Activated CD4-positive, alpha-beta T cell treated with anti-CD3 and anti-CD28 coated beads, Interleukin-2, amount 50 U/mL, for 16 hours (primary cell): ENCODE measurements at regions not wholly inside any gene's neighbourhood (a gene's known extent, or its start where the extent isn't known, plus 50 kb on each side); places are given as distances from the start of the nearest gene placed in this dataset.

Experiments used
- DNase-seq: peaks from one replicate; pipeline ENCODE4 v3.0.0-alpha.2; 2020

DNA sequence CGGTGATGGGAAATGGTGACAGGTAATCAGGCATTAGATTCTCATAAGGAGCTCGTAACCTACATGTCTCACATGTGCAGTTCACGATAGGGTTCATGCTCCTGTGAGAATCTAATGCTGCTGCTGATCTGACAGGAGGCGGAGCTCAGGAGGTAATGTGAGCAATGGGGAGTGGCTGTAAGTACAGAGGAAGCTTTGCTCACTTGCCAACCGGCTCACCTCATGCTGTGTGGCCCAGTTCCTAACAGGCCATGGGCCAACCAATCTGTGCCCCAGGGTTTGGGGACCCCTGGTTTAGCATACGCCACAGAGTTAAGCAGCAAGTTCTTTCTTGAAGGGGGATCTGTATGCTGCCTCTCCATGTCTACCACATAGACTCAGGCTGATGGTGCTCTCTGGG lies 133.1 kb downstream of the IQUB start:
- DNase-seq: no peak

- DNase-seq: no peak
Measured at GRCh38 chr7:123400196-123400595, 134.2 kb downstream of the IQUB start.

- no peak for DNase-seq
Measured at GRCh38 chr7:123398921-123399320, 135.5 kb downstream of the IQUB start.

- DNase-seq: no peak
Measured at GRCh38 chr7:123397746-123398338, 136.6 kb downstream of the IQUB start.

DNA sequence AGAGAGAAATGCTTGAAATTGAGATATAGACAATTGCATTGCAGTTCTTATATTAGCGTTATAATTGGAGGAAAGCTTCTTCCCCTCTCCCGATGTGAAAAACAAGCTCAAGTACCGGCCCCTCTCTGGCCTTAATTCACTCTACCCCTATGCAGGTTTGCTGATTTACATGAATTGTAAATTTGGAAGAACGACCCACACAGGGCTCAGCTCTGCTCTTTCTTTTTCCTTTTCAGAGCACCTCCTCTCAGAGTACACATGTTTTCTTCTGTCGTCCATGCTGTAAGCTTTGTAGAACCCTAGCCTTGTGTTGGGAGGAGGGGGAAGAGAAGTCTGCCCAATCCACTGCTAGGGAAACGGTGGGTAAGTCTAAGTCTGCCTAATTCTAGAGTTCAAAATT lies 140.8 kb downstream of the IQUB start:
- no peak for DNase-seq

DNA sequence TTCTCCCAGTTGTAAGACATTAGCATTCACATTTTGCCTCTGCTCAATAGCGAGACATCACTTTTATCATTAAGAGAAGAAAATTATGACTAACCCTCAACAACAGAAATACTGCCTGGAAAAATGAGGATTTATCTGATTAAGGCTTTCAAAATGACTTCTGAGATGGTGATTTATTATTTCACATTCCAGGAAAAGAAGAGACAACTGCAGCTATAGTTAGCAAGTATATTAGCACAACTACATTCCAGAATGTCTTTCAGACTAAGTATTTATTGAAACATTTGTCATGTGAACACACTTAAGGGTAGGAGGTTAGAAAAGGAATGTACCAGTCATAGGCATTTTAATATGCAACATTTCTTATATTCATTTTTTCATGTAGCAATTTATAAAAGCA lies 162.0 kb downstream of the IQUB start:
- no peak for DNase-seq

DNA sequence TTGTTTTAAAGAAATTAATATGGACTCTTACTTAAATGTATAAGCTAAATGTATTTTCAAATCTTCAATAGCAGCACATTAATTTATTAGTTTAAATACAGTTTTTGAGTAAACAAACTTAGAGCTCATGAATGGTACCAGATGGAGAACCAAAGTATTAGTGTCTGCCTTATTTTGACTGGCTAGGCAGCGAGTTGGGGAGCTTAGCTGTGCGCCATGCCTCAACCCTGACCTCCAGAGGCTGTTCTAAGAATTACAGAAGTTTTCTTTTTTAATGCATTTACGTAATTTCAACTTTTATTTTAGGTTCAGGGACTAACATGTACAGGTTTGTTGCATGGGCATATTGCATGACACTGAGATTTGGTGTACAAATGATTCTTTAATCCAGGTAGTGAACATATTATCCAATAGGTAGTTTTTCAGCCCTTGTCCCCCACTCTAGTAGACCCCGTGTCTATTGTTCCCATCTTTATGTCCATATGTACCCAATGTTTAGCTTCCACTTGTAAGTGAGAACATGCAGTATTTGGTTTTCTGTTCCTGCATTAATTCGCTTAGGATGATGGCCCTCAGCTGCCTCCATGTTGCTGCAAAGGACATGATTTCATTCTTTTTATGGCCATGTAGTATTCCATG lies 166.8 kb downstream of the IQUB start:
- DNase-seq: peak; percentile 21

DNA sequence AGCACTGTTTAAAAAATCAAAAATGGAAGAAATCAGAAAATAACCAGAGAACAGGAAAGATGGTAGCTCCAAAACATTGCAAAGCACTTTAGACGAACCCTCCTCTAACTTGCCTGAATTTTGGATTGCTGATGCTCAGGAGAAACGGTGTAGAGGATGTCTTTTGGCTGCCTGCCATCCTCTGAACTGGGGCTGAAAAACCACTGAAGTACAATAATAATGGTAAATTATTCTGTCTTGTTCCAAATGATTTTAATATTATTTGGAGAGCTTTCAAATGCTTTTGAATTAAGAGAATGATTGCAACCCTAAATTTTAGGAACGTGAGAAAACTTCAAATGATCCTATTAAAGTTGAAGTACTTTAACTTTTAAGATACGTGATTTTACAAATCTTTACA lies 167.3 kb upstream of the SLC13A1 start:
- no peak for DNase-seq

GRCh38 chr7:123366626-123367025 lies 166.9 kb upstream of the SLC13A1 start:
- no peak for DNase-seq

GRCh38 chr7:123360631-123361030 lies 160.9 kb upstream of the SLC13A1 start:
- DNase-seq: no peak

GRCh38 chr7:123355576-123356190 lies 155.9 kb upstream of the SLC13A1 start:
- no peak for DNase-seq

DNA sequence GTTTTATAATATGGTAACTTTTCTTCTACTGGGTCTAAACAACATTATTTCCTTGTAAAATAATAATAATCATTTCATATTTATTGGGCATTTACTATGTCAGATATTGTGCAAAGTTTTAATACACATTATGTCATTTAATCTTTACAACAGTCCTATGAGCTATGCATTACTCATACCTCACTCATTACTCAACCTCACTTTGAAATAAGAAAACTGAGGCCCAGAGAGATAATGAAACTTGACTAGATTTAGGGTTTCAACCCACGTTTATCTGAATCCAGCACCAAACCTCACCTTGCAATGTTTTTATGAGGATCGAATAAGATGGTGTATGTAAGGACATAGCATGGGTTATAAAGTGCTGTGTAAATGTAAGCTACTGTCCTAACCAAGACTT lies 153.2 kb upstream of the SLC13A1 start:
- no peak for DNase-seq

DNA sequence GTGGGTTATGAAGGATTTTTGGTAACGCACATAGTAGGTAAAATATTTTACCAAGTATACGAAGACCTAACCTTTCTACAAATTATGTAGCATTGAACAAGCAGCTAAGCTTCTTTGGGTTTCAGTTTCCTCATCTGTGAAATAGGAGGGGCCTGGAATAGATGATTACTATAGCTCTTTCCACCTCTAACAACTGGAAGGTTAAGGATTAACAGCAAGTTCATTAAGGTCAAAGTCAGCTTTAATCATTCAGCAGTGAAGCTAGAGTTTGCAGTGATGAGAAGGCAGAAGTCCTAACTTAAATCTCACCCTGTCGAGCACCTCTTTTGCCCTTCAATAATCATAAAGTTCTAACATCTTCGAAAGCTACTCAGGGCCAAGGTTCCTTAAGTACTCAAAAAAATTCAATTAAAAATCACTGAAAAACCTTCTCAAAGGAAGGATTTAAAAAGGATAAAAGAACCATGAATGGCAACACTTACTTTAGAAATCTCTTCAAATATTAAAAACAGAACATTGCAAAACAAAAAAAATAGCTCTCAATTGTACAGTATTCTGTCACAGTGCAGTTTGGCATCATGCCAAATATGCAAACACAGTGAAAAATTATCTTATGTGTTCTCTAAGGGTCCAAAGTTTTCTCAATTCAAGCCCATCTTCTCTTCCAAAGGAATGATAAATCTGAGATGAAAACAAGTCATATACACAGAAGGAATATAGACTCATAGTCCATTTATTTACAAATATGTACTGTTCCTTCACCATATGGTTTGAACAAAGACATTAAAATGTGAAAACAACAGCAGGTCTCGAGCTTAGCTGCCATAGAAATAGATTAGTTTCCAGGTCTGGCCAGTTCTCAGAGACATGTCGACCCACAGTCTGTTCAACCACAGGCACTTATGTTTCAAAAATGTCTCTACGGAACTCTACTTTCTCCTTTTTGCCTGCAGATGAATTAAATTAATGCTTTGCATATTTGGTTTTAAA lies 152.0 kb upstream of the SLC13A1 start:
- DNase-seq: no peak

GRCh38 chr7:123351027-123351426 lies 151.3 kb upstream of the SLC13A1 start:
- no peak for DNase-seq

GRCh38 chr7:123348690-123349089 lies 148.9 kb upstream of the SLC13A1 start:
- DNase-seq: no peak

DNA sequence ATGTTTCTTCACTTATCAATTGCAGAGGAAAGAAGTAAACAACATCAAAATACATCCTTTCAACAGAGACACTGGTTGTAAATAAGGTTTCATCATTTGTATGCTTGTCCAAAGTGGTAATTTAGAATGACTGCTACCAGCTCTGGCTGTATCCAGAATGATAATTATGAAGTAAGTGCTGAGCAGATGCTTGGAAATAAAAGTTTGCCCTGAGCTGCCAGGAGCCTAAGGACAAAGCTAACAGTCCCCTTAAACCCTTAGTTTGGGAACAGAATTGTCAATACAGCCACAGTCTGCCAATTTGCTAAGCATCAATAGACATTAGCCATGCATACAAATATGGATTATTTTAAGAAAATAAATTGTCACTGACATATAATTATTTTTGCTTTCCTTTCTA lies 147.0 kb upstream of the SLC13A1 start:
- DNase-seq: no peak

GRCh38 chr7:123343611-123344010 lies 143.8 kb upstream of the SLC13A1 start:
- no peak for DNase-seq

DNA sequence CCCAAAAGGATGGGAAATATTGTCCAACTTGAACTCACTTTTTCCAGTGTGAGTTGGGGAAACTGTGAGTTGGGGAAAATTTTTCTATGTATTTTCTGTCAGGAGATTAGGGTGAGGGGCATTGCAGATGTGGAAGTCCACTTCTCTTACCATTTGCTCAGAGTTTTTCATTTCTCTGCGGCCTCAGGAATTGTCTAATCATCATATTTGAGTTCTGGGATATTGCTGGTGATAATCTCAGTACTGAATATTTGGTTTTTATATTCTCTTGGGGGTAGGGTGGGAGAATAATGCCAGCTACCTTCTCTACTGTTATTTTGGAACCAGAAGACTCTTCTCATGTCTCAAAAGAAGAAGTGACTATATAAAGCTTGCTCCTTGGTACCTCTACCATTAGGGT lies 141.3 kb upstream of the SLC13A1 start:
- no peak for DNase-seq

GRCh38 chr7:123338688-123339087 lies 138.9 kb upstream of the SLC13A1 start:
- no peak for DNase-seq

DNA sequence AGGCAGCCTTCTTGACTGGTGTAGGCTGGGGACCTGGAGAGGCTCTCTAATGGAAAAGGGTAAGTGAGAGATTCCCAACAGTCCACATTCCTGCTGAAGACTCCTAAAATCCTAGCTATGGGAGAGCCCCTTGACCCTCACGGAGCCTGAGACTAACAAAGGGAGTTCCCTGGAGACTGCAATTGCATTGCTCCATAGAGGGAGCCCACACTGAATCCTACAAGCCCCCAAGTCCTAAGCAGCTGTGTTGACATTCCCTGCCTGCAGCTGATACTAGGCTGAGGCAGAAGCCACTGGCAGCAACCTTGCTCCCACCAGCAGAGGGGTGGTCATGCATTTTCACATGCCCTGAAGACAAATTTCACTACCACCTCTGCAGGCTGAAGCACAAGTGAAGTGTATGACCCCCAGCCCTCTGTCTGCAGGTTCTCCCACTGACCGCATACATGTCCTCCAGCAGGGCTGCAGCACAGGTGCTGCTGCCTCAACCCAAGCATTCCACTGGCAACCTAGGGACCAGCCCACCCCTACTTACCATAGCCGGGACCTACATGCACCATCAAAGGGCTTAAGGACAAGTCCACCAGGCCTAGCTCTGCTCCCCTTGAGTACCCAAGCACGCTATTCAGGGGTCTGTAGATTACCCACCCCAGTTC lies 130.3 kb upstream of the SLC13A1 start:
- DNase-seq: no peak

- no peak for DNase-seq
Measured at GRCh38 chr7:123327661-123328060, 127.9 kb upstream of the SLC13A1 start.

DNA sequence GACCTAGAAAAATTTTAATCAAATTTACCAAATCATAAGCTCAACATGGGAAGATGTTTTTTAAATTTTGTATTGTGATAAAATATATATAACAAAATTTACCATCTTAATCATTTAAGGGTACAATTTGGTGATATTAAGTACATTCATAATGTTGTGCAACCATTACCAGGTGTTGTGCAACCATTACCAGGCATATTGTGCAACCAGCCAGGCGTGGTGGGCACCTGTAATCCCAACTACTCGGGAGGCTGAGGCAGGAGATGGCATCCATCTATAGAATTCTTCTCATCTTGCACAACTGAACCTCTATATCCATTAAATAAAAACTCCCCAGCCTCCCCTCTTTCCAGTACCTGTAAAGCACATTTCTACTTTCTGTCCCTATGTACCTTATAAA lies 124.5 kb upstream of the SLC13A1 start:
- no peak for DNase-seq

GRCh38 chr7:123323689-123324088 lies 123.9 kb upstream of the SLC13A1 start:
- no peak for DNase-seq
